DMS79 treated with DMSO at 0.1 percent for 48 hours (cell line): ENCODE measurements at regions not wholly inside any gene's neighbourhood (a gene's known extent, or its start where the extent isn't known, plus 50 kb on each side); places are given as distances from the start of the nearest gene placed in this dataset.

Experiments used
- DNase-seq: peaks from one replicate; lab custom pipeline; 2025; lab: John Stamatoyannopoulos, UW

- DNase-seq, result no peak
These were observed 696.8 kb downstream of the OTOL1 start for GRCh38 chr3:162193148-162194095.

DNA sequence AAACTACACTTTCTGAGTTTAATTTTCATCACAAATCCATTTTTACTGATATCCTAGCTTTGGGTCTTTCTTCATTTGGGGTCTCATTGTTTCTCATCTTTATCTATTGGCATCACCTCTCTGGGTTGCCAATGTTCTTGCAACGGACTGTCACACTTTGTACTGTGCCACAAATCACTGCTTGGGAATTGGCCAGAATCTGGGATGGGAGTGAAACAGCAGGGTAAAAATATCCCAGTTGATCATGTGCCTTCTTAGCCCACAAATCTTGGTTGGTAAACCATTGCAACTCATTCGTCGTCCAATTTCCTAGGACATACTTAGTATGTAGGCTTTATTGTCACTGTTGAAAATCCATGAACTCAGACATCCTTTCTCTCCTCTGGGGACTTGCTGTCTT, 698.5 kb downstream of the OTOL1 start:
- no peak for DNase-seq

DNA sequence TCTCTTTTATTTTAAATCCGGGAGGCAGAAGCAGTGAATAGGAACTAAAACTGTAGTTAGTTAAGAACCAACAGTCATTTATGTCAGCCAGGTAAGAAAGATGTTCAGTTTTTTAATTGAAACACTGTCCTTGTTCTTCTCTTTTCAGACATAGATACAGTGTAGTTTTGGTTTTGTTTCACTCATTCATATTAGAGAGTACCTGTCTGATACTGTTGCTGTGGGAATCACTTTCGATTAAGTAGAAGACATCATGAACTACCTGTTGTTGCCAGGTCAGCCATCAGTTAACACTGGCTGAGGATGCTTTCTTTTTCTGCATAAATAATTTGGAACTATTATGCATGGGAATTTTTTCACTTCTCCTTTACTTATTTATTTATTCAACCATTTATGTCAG, 700.4 kb downstream of the OTOL1 start:
- DNase-seq, result no peak

GRCh38 chr3:162200836-162201235, 704.2 kb downstream of the OTOL1 start:
- no peak for DNase-seq

- DNase-seq, result no peak
These were observed 710.0 kb downstream of the OTOL1 start for GRCh38 chr3:162206648-162207047.

DNA sequence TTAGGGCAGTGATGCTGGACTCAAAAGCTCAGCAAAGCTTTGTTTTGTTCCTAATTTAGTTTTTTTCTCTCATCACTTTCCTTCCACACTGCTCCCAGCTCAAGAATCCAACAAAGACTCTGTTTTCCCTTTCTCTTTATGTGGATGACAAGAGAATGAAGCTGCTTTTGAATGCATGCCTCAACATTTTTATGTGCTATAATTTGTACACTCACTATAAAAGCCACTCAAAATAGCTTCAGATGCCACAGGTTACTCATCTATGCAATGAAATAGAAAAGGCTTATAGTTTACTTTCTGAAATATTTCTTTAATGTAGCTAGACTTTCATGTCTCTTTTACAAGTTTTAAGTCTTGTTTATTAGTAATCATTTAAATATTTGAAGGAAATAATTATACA, 714.9 kb downstream of the OTOL1 start:
- DNase-seq, result no peak

DNA sequence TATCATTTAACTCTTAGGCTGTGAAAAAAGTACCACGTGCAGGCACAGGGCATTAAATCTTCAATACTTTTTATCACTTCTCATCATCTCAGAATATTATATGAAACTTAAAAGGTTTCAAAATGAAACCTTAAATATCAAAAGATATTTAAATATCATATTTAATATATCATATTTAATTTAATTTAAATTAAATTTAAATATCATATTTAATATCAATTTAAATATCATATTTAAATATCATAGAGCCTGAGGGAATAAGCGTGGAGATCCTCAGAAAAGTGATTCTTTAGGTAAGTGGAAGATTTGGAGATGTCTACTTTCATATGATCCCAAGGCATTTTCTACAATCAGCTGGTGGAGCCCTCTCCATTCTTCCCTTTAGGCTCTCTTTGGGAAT, 716.6 kb downstream of the OTOL1 start:
- DNase-seq, result no peak

DNA sequence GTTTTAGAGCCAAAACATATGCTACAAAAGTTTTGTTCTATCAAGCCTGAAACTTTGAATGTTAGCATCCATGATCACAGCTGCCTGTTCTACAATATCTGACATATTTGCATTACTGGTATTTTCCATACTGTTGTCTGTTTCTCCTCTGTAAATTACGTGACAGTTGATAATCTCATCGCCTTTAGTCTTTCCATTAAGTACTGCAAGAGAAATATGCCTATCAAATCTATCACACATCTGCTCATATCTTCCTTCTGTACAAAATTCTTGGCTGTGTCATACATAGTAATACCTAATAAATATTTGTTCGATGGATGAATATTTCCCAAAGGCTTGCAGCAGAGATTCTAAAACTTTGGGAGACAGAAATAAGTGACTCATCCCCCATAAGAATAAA, 717.3 kb downstream of the OTOL1 start:
- DNase-seq, result no peak

DNA sequence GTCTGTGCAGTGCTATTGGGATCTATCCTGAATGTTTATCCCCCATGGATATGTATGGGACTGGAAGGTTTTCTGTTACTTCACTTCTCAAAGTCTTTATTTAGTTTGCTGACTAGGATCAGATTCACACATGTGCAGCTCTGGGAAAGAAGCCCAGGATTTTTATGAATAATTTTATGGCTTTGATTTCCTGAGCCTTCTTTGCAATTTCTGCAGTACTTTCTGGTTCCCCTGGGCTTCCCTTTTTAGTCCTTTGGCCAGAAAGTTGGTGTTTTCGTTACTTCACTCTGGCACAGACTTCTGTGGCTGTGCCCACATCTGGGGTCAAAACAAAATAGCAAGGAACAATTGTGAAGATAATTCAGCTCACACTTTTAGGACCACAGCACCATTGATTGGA, 721.0 kb downstream of the OTOL1 start:
- no peak for DNase-seq

- no peak for DNase-seq
These were observed 721.9 kb downstream of the OTOL1 start for GRCh38 chr3:162218479-162218878.

DNA sequence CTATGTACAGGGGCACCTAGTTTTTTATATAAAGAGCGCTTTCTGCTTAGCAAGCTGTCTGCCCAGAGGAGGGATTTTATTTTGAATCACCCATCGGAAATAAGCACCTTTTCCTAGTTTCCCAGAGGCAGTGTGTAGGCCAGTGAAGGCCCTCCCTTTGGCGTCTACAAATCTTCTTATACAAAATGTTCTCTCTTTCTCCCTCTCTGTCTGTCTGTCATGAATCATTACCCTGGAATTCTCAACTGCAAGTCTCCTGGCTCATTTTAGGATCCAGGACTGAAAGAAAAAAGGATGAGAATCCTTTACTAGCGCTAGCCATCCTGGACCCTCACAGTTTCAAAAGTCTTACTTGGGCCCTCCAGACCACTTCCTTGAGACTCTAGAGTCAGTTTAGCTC, 728.1 kb downstream of the OTOL1 start:
- no peak for DNase-seq

DNA sequence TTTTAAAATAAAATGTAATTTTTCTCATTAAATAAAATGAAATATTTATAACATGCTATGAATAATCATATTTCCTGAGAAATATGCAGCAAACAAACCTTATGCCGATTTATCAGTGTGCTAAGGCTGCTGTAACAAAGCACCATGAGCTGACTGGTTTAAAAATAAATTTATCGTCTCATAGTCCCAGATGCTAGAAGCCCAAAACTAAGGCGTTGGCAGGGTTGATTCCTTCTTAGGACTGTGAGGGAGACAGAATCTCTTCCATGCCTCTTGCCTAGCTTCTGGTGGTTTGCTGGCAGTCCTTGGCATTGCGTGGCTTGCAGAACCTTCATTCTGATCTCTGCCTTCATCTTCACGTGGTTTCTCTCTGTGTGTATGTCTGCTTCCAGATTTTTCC, 740.3 kb downstream of the OTOL1 start:
- no peak for DNase-seq

DNA sequence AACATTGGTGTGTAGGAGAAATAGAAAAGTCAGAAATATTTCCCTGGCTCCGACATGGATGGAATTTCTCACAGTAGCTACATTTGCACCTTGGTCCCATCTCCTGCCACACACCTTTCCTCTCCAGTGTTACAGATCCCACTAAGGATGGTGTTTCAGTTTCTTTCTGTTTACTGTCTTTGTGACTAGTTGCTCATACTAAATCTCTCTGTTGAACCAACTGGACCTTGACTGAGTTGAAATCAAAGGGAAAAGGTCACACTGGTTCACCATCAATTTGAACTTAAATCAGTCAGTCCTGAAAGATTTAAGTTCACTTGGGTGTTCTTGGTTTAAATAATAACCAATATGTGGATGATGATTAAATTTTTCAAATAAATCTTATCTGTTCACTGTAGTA, 754.2 kb downstream of the OTOL1 start:
- DNase-seq, result no peak

GRCh38 chr3:162262129-162262528, 765.5 kb downstream of the OTOL1 start:
- no peak for DNase-seq

GRCh38 chr3:162263596-162263995, 767.0 kb downstream of the OTOL1 start:
- no peak for DNase-seq

- DNase-seq, result no peak
These were observed 773.2 kb downstream of the OTOL1 start for GRCh38 chr3:162269636-162270458.

- DNase-seq, result no peak
These were observed 777.5 kb downstream of the OTOL1 start for GRCh38 chr3:162274070-162274469.

DNA sequence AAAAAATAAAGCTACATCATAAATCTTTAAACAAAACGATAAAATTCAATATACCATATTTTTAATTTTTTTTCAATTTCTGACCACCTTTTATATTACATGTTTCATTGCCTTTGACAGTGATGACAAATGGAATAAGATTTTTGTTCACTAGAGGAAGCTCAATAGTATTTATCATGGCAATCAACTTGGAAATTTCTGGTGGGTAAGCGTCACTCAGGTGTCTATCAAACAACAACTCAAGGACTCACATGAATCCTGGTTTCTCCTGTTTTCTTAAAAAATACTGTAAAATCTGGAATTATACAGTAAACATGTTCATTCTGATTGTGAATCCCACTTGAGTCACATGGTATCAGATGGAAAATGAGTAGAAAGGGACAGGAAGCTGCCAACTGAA, 782.2 kb downstream of the OTOL1 start:
- DNase-seq, result no peak

- DNase-seq, result no peak
These were observed 788.7 kb downstream of the OTOL1 start for GRCh38 chr3:162285259-162285658.

DNA sequence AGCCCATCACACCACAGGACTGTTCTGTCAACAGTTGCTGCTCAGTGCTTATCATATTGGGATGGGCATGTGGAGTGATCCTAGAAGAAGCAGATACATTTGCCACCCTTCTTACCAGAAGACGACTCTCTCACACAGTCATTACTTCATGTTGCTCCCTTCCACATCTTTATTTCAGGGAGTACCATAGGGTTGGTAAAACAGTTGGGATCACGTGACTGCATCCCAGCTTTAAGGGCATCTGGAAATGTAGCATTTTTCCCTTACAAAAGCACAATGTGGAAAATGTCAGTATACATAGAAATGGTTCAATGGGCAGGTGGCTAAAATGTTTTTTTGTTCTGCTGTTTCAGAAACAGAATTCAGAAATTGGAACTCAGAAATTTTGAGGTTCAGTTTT, 791.0 kb downstream of the OTOL1 start:
- DNase-seq, result no peak

GRCh38 chr3:162292409-162292808, 795.8 kb downstream of the OTOL1 start:
- no peak for DNase-seq

DNA sequence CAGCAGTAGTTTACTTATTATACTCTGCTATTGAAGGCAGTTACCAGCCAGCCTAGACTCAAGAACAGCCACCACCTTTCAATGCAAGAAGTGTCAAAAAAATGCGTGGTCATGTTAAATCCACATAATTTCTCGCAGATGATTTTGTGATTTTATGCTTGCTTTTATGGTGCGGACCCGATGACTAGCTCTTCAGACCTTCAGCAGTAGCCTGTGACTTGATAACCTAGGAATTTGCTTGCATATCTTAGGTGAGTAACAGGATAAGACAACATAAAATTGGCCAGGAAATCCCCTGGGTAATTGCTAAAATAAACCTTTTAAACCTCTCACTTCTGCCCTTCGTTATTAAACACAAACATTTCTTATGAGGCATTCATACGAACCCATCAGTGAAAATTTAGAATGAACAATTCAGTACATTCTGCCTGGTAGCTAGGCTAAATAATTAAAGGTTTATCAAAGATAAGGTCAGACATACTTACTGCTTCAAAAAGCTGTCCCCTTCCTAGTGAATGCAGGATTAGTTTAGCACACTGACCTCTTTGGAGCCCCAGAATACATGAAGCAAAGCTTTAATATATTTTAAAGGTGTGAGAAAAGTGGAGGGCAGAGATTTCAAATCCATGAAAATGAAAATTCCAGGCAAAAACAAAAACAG, 798.8 kb downstream of the OTOL1 start:
- DNase-seq, result no peak
